ENCODE measurements at regions not wholly inside any gene's neighbourhood (a gene's known extent, or its start where the extent isn't known, plus 50 kb on each side); places are given as distances from the start of the nearest gene placed in this dataset.
"Not testable (repeated sequence)": the region's sequence is repeated elsewhere in the genome, so short reads cannot be mapped to it uniquely, and the experiment has no call there.

DNA sequence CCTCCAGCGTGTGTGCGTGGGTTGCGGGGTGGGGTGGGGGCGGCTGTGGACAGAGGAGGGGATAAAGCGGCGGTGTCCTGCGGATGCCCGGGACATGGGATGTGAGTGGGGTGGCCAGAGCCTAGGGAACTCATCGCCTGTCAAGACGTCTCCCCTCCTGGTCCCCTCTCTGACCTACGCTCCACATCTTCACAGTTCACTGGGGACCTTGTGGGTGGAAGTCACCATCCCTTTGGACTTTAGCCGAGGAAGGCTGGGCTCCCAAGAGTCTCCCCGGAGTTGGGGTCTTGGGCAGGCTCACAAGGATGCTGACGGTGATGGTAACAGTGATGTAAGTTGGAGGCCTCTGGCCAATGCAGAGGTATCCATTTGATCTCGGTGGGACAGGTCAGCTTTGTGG is 760.3 kb upstream of the DEFB115 start:
- TF ChIP-seq, protein P1, sequence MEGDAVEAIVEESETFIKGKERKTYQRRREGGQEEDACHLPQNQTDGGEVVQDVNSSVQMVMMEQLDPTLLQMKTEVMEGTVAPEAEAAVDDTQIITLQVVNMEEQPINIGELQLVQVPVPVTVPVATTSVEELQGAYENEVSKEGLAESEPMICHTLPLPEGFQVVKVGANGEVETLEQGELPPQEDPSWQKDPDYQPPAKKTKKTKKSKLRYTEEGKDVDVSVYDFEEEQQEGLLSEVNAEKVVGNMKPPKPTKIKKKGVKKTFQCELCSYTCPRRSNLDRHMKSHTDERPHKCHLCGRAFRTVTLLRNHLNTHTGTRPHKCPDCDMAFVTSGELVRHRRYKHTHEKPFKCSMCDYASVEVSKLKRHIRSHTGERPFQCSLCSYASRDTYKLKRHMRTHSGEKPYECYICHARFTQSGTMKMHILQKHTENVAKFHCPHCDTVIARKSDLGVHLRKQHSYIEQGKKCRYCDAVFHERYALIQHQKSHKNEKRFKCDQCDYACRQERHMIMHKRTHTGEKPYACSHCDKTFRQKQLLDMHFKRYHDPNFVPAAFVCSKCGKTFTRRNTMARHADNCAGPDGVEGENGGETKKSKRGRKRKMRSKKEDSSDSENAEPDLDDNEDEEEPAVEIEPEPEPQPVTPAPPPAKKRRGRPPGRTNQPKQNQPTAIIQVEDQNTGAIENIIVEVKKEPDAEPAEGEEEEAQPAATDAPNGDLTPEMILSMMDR (IDR thresholded peaks at IDR 0.05; ENCODE audit: extremely low read depth in 1 of 2, insufficient read depth in 1 of 2, low read depth in 1 of 2, low read length in 2 of 2) = not testable (repeated sequence)
- TF ChIP-seq POLR2A (IDR thresholded peaks at IDR 0.05; ENCODE audit: low read depth, low read length); JUN (IDR thresholded peaks at IDR 0.05; ENCODE audit: borderline replicate concordance, insufficient read depth, insufficient read length, low read depth); POLR2AphosphoS5 (IDR thresholded peaks at IDR 0.05; ENCODE audit: insufficient read depth, low read depth, low read length): not testable (repeated sequence)

All from endothelial cell of umbilical vein (primary cell).